NCI-H774 (cell line): ENCODE measurements at regions not wholly inside any gene's neighbourhood (a gene's known extent, or its start where the extent isn't known, plus 50 kb on each side); places are given as distances from the start of the nearest gene placed in this dataset.
A peak's percentile ranks its signal among the peaks of the same experiment; 100 is the strongest.
"Not testable (repeated sequence)": the region's sequence is repeated elsewhere in the genome, so short reads cannot be mapped to it uniquely, and the experiment has no call there.

ENCODE experiments used
- DNase-seq: peaks from one replicate; lab custom pipeline; 2025; lab: John Stamatoyannopoulos, UW

DNA sequence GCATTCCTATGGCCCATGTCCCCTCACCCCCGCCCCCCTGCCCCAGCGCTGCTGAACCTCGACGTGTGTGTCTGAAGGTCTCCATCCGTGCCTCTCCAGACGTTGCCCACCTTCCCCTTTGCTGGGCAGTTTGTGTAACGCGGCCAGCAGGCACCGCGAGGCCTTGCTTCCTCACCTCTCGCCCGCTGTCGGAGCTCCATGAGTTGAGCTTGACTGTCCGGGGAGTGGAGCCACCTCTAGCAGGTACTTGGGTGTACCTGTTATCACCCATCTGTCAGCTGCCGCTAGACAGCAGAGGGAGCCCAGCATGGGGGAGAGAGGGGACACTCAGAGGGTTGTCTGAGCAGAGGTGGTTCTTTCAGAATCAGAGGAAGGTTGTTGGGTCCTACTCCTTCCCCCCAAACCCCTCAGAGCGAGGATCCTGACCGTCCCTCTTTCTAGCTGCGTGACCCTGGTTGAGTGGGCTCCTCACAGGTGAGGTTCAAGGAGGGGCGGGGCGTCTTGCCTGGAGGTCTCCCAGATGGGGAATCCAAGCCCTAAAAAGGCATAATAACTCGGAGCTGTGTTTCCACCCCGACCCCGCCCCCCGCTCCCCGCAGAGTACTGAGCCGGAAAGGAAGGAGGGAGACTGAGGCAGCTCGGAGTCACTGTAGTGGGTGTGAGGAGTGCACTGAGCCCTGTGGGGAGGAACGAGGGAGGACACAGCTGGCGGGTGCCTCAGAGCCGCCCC is 184.7 kb downstream of the C9orf50 start:
- no peak for DNase-seq

DNA sequence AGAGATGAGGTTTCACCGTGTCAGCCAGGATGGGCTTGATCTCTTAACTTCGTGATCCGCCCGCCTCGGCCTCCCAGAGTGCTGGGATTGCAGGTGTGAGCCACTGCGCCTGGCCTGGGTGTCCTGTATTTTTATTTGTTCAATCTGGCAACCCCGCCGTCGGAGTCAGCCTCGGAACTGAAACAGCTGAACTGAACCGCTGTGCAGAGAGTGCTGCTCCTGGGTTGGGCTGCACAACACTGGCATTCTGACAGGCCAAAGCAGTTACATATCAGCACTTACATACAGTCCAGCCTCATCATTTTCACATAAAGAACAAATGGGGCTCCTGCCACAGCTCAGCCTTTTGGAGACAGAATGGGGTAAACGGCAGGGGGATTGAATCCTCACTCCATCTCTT is 185.6 kb downstream of the C9orf50 start:
- DNase-seq, result no peak

DNA sequence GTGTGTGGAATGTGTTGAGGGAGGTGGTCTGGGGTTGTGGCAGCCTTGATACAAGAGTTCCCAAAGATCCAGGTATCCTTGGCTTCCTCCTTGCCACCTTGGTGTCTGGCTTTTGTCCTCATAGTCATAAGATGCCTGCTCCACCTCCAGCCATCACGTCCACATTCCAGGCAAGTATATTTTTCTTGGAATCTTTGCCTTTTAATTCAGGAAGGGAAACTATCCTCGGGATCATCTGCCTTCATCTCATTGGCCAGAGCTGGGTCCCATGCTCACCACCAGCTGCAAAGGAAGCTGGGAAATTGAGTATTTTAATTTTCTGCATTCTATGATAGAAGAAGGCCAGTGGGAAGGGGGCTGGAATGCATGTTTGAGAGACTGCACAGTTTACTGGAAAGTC is 186.7 kb downstream of the C9orf50 start:
- no peak for DNase-seq

DNA sequence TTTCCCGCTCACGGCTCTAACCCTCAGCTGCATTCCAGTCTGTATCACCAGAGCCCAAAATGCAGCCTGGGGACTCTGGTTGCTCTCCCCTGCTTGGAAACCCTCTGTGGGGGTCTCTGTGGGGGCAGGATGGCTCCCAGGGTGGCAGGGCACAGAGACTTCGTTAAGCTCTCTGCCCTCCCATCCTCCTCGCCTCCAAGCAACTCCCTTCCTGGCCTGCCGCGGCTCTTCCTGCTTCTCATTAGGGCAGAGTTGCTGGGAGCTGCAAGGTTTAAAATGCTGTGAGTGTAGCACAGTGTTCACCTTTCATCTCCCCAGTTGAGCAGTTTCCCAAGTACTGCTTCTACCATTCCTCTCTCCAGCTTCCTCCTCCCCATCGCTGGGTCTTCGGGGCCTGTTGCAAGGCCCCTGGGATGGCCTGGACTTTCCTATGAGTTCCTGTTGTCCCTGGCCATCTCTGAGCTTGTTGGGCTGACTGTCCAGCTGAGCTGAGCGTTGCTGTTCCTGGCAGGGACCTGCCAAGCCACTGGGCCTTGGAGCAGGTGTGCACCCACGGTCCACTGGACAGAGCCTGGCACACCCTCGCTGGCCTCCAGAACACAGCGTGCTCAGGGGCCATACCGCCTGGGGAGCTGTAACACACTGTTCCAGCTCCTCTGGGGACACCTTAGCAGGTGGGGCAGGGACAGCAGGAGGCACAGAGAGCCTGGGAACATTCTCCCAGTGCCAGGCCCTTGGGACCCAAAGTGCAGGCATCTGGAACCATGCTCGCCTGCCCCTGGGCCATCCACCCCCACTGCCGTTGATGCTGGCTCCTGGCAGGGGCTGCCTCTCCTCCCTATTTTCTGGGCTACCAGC is 188.4 kb downstream of the C9orf50 start:
- no peak for DNase-seq

DNA sequence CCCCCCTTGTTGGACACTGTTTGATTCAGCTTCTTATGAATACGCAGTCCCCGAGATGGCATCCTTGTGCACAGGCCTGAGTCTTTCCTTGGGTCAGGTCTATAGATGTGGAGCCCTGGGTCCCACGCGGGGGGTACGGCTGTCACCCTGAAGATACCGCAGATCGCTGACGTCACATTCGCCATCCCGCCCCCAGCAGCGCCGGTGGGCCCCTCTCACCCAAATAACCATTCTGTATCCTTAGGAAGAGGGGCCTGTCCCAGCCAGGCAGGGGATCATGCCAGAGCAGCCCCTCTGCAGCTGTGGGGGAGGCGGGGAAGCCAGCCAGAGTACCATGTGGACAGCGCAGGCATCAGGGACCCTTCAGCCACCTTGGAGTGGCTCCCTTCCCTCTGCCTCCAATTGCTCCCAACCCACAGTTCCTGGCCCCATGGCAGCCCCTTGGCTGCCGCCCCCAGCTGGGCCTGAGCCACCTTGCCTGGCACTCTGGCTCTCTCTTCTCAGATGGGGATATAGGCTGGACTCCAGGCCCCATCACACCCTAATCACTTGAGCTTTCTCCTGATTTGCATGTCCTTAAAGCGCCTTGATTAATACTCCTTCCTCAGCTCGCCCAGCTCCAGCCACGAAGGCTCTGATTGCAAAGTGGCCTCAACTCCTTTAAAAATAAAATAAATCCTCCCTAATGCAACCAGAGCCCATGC is 189.8 kb downstream of the C9orf50 start:
- no peak for DNase-seq

DNA sequence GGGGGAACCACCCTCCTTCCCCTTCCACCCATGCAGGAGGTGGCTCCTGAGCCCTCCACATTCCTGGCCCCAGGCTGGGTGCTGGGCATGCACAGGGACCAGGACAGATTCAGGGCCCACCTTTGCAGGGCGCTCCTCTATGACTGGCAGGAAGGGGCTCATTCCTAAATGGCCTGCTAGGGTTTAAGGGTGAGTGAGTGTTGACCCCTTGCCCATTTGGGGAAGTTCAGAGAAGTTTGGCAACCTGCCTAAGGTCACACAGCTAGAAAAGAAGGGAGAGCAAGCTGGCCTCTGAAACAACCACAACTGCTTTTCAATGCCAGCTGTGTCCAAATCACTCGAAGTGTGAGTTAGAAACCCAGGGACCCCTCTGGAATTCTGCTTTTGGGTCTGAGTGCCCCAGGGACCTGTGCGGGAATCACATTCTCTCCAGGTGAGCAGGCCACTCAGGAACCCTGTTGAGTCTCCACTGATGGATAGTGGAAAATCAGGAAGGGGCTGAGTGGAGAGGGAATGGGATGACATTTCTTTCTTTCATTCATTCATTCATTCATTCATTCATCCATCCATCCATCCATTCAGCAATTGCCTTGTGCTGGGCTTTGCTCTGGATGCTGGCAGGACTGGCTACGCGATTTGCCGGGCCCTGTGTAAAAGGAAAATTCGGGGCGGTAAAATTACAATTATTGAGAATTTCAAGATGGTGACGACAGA is 191.9 kb downstream of the C9orf50 start:
- no peak for DNase-seq

DNA sequence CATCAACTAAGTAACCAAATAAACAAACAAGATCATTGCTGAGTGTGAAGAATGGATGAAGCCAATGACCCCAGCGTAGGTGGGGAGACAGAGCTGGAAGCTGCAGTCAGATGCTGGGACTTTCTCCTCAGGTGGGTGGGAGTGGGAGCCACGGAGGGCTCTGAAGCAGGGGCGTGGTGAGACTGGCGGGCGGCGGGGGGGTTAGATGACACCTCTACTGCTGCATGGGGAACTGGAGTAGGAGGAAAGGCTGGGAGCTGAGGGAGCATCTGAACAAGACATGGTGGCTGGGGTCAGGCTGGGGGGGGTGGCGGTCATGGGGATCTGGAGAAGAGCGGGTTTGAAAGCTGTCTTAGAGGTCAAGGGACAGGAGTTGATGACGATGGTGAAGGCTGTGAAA is 193.8 kb downstream of the C9orf50 start:
- no peak for DNase-seq

DNA sequence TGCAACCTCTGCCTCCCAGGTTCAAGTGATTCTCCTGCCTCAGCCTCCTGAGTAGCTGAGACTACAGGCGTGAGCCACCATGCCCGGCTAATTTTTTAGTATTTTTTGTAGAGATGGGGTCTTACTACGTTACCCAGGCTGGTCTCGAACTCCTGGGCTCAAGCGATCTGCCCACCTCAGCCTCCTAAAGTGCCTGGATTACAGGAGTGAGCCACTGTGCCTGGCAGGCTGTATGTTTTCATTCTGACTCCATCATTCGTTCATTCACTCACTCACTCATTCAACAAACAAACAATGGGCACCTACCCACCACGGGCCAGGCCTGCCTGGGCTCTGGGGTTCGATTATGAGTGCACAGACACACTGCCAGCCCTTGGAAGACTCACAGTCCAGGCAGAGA is 197.1 kb downstream of the C9orf50 start:
- not testable (repeated sequence) for DNase-seq

DNA sequence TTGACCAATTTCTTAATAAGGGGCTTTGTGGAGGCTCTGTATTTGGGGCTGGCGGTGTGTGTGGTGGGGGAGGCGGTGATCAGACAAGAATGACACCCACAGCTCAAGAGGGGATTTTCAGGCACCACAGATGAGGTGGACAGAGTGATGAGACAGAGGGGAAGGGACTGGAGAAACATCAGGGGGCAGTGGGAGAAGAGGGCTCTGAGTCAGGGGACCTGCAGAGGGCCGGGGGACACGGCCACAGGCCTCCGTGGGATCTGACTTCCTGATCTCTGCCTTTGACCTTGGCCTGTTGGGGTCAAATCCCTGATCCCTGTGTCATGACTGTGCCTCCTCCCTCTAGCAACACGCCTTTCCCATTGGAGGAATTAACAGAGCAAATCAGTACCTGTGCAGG is 197.7 kb downstream of the C9orf50 start:
- DNase-seq, result no peak

DNA sequence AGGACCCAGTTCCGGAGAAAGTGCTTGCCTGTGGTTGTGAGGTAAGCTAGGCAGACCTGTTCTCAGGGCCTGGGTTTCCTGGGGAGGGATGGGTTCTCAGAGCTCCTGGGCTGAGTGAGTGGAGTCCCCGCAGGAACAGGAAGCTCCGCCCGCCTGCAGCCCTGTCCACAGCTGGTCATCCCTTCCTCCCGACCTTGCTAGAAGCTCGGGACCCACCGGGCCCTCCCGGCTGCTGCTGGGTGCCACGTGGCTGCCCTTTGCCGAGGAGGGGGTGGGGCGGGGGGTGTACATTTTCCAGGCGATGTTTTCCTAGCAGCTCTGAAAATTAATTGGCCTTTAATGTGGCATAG is 198.1 kb downstream of the C9orf50 start:
- DNase-seq, result no peak

DNA sequence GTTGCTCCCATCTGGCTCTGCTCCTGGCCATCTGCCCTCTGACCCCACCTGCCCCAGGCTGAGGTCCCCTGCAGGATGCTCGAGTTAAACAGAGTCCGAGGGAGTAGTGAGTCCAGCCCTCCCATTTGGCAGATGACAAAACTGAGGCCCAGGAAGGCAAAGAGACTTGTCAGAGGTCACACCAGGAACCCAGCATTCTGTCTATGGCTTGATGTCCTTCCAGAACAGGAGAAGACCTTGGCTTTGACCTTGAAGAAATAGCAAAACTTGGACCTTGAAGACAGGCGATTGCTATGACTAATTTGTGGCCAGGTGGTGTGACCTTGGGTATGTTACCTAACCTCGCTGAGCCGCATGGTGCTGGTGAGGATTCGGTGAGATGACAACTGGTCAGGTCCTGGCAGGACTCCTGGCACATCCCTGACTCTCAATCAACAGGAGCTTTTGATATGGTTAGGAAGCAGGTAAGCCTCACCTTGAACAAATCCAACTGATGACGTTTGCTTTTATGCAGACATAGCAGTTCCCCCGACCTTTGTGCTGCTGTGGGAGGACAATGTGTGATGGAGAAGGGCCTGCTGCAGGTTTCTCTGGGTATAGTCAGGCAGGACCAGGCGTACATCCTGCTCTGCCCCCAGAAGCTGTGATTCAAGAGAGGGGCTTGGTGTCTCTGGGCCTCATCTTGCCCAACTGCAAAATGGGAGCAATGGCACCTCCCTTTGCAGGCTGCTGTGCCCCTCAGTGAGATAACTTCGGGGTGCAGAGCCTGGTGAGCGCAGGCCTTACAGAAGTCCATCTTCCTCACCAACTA is 198.7 kb downstream of the C9orf50 start:
- no peak for DNase-seq

DNA sequence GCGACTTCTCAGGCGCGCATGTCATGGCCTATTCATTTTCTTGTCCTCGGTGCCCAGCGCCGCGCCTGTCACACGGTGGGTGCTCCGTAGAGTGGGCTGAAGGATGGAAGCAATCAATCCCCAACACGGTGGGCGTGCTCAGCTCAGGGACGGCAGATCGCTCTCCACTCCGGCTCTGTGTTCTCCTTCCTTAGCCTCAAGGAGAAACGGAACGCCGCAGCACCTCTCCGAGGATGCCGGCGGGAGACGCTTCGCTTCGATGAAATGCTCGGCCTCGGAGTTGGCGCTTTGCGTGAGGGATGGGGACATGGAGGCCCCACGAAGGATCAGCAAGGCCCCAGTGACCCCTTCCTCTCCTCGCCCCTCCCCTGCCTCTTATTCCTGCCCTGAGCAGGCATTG is 199.5 kb downstream of the C9orf50 start:
- DNase-seq, result no peak

DNA sequence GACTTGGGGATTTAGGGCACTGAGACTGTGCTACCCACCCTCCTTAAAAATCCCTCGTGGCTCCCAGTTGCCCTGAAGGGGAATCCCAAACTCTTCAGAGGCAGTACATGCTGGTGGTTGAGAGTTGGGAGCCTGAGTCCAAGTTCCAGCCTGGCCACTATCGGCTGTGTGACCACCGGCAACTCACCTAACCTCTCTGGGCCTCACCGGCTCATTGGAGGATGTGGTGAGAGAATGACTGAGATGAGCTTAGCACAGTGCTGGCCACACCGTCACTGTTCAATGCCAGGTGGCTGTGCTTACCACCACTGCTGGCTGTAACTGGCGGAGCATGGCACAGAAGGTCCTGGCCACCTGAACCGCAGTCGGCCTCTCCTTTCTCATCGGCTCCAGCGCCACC is 200.2 kb downstream of the C9orf50 start:
- DNase-seq, result no peak

DNA sequence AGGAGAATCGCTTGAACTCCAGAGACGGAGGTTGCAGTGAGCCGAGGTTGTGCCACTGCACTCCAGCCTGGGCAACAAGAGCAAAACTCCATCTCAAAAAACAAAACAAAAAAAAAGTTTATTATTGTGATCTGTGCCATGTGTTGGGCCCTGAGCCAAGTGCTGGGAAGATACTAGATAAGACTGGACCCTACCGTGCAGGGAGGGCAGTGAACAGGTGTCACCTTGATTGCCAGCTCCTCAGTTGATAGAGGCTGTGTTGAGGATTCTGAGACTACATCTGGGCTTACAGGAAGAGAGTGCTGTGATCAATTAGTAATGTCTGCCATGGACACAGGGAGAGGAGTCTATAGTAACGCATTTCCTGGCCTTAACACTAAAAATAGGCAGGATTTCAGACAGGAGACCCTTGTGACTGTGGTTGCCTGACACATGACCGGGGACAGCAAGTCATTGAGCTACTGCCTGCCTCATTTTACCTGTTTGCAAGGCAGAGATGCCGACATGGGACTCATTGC is 201.5 kb downstream of the C9orf50 start:
- DNase-seq, result no peak

DNA sequence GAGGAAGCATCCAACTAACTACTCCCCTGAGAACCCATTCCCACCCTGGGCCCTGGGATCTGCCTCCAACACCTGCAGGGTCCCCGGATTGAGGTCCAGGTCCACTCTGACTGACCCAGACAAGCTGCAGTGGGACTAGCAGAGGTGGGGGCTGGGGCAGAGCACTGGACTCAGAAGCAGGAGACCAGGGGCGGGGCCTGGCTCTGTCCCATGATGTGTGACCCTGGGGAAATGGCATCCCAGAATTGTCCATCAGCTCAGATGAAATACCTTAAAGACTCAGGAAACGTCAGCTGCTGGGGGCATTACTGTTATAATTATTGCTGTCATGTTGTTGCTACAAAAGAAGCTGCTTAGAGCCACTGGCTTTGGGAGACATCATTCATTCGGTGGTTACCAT is 202.4 kb downstream of the C9orf50 start:
- DNase-seq, result no peak

DNA sequence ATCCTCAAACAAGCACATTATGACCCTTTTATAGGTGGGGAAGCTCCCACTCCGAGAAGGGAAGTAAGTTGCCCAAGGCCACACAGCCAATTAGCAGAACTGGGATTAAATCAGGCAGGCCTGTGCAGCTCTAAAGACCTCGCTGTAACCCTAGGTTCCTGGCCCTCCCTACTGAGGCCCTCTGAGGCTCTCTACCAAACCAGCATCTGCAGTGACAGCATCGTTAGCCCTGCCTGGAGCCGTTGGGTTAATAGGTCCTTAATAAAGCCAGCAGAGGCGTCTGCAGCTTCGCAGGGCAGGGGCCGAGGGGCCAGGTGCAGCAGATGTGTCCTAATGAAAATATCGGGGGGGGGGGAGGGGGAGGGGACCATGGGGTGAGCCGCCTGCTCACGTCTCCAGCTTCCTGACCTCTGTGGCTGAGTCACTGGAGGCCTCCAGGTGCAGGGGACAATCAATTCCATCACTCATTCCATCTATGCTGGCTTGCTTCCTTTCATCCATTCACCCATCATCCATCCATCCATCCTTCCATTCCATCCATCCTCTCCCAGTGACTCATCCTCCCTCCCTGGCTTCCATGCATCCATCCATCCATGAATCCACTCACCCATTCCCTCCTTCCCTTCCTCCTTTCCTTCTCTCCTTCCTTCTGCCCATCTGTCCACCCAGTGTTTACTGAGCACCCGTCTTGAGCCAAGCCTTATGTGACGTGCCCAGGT is 203.9 kb downstream of the C9orf50 start:
- peak; percentile 65 for DNase-seq

DNA sequence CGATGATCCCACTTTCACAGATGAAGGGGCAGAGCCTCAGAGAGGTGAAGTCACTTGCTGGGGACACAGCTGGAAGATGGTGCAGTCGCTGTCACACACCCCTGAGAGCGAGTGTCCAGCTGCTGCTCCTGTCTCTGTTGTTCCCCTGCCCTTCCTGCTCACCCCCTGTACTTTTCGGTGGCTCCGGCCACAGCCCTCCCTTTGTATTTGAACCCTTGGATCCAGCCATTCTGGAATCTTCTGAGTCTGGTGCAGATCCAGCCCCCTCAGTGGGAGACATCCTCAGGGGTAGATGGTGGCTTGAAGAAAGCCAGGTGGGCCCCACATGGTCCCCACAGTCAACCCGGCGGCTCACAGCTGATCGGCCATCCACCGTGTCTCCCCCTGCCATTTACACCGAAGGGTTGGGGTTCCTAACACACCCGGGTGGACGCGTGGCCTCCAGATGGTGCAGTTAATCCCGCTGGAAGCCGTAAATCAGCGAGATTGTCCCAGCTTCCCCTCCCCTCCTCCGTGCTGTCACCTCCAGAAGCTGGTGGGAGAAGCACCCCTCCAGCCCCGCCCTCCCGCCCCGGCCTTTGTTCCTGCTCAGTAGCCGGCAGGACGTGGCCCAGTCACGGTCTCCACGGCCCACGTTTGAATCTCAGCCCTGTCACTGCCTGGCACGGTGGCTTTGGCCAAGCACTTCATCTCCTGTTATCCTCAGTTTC is 204.8 kb downstream of the C9orf50 start:
- no peak for DNase-seq

DNA sequence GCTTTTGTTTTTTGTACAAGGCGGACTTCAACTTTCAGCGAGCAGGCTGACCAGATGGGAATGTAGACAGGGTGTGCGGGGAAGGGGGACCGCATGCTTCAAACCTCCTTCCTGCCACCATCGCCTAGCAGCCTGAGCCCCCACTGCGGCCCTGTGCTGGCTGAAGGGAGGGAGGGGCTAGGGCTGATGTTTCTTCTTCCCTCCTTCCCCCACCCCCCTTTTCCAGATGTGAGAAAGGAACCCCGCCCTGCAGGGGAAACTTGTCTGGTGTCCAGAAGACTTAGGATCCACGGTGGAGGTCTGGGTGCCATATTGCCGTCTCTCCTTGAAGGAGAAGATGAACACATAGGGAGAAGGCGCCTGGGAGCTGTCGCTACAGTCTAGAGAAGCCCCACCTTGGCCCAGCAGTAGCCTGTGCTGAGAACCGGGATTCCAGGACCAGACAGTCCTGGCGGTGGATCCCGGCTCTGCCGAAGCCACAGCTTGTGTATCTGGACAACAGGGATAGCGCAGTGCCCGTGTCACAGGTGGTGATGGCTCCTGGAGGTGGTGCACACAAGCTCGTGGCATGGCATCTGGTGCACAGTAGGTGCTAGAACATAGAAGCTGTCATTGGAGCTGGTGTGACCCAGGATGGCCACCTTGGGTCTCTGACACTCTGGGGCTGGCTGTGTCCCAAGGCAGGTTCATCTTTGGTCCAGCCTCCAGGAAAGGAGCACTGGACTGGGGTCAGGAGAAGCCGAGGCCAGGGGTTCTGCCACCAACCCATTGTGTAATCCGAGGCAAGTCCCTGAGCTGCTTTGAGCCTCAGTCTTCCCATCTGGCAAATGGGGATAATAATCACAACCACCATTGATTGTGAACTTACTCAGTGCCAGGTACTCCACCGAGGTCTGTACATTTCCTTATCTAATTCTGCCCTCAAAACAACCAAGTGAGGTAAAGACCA is 205.6 kb downstream of the C9orf50 start:
- no peak for DNase-seq
